Transverse colon (tissue), 4 donors: ENCODE measurements at regions not wholly inside any gene's neighbourhood (a gene's known extent, or its start where the extent isn't known, plus 50 kb on each side); places are given as distances from the start of the nearest gene placed in this dataset.

Experiments
- POLR2A ChIP-seq: fragments of 450-650 bp; IDR thresholded peaks from one replicate; pipeline ENCODE4 v1.6.1; 2016; ENCODE audit warnings: antibody characterized with exemption, mild to moderate bottlenecking, moderate library complexity
- POLR2AphosphoS5 ChIP-seq, 3 donors: sonication (generic); formaldehyde crosslinking; IDR thresholded peaks; one replicate each; pipeline ENCODE4 v1.6.1; 2016; ENCODE audit warnings: antibody characterized with exemption in 3 of 3
- TF ChIP-seq, protein P1 (sequence below), 5 experiments: fragments of 200-600 bp in 3 of 5; fragments of 450-650 bp in 2 of 5; sonication (generic) in 3 of 5; IDR thresholded peaks; 1 replicate in 2 of 5; 2 replicates in 3 of 5; pipeline ENCODE4 v1.5.1; 2016 to 2017; ENCODE audit warnings: antibody characterized with exemption in 5 of 5, inconsistent platforms in 3 of 5, mild to moderate bottlenecking in 2 of 5, moderate library complexity in 1 of 5

DNA sequence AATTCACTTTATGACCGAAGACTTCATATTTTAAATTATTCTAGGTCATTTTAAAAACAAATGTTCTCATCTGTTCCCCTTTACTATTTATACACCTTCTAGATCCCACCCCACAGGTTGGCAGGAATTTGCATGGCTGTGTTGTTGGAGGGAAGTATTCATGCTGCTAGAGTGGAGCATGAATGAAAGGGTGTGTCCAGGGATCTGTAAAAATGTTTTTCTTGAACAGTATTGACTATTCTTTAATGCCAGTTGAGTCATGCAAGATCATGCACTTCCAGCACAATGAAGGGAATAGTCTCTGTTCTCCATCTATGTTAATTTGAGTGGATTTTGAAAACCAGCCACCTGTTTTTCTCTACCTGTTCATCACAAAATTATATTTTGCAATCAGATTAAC is 52.0 kb upstream of the COL3A1 start:
- TF ChIP-seq, protein P1, sequence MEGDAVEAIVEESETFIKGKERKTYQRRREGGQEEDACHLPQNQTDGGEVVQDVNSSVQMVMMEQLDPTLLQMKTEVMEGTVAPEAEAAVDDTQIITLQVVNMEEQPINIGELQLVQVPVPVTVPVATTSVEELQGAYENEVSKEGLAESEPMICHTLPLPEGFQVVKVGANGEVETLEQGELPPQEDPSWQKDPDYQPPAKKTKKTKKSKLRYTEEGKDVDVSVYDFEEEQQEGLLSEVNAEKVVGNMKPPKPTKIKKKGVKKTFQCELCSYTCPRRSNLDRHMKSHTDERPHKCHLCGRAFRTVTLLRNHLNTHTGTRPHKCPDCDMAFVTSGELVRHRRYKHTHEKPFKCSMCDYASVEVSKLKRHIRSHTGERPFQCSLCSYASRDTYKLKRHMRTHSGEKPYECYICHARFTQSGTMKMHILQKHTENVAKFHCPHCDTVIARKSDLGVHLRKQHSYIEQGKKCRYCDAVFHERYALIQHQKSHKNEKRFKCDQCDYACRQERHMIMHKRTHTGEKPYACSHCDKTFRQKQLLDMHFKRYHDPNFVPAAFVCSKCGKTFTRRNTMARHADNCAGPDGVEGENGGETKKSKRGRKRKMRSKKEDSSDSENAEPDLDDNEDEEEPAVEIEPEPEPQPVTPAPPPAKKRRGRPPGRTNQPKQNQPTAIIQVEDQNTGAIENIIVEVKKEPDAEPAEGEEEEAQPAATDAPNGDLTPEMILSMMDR (IDR thresholded peaks at IDR 0.05) = no peak
- TF ChIP-seq POLR2AphosphoS5 (IDR thresholded peaks at IDR 0.05) (no peak), POLR2A (no peak)
